ENCODE measurements at regions not wholly inside any gene's neighbourhood (a gene's known extent, or its start where the extent isn't known, plus 50 kb on each side); places are given as distances from the start of the nearest gene placed in this dataset.
"Not testable (repeated sequence)": the region's sequence is repeated elsewhere in the genome, so short reads cannot be mapped to it uniquely, and the experiment has no call there.

- ATAC-seq (no peak), DNase-seq (no peak)
- intact Hi-C loops (cut with DNase I, micrococcal nuclease) = no loop called here
Measured at GRCh38 chr13:59274958-59275727, 888.6 kb downstream of the DIAPH3 start.

GRCh38 chr13:59276436-59276835 is 887.3 kb downstream of the DIAPH3 start:
- intact Hi-C loops (cut with DNase I, micrococcal nuclease) = no loop called here
- ATAC-seq (no peak), DNase-seq (no peak)

- ATAC-seq (no peak), DNase-seq (no peak)
- intact Hi-C loops (cut with DNase I, micrococcal nuclease) = no loop called here
Measured at GRCh38 chr13:59277106-59277505, 886.6 kb downstream of the DIAPH3 start.

- intact Hi-C loops (cut with DNase I, micrococcal nuclease) = no loop called here
- ATAC-seq = no peak
- DNase-seq = no peak
Measured at GRCh38 chr13:59279028-59279427, 884.7 kb downstream of the DIAPH3 start.

- ATAC-seq (no peak), DNase-seq (no peak)
- intact Hi-C loops (cut with DNase I, micrococcal nuclease) = no loop called here
Measured at GRCh38 chr13:59279576-59279975, 884.2 kb downstream of the DIAPH3 start.

GRCh38 chr13:59280297-59280696 is 883.4 kb downstream of the DIAPH3 start:
- intact Hi-C loops (cut with DNase I, micrococcal nuclease) = no loop called here
- DNase-seq (no peak), ATAC-seq (no peak)

GRCh38 chr13:59281453-59281852 is 882.3 kb downstream of the DIAPH3 start:
- DNase-seq (no peak), ATAC-seq (no peak)
- intact Hi-C loops (cut with DNase I, micrococcal nuclease) = no loop called here

- ATAC-seq; DNase-seq; intact Hi-C loops (cut with DNase I, micrococcal nuclease): not testable (repeated sequence)
Measured at GRCh38 chr13:59292240-59292639, 871.5 kb downstream of the DIAPH3 start.

GRCh38 chr13:59299584-59299983 is 864.1 kb downstream of the DIAPH3 start:
- DNase-seq (no peak), ATAC-seq (no peak)

GRCh38 chr13:59300355-59301173 is 863.2 kb downstream of the DIAPH3 start:
- intact Hi-C loops (cut with DNase I, micrococcal nuclease) = no loop called here
- ATAC-seq = no peak
- no peak for DNase-seq

More at GRCh38 chr13:59299584-59299983, 864.1 kb downstream of the DIAPH3 start:
- intact Hi-C loops (cut with DNase I, micrococcal nuclease) = no loop called here

- intact Hi-C loops (cut with DNase I, micrococcal nuclease) = no loop called here
- no peak for ATAC-seq
- DNase-seq = no peak
Measured at GRCh38 chr13:59301174-59301567, 862.6 kb downstream of the DIAPH3 start.

GRCh38 chr13:59303433-59303832 is 860.3 kb downstream of the DIAPH3 start:
- ATAC-seq = no peak
- DNase-seq = no peak

GRCh38 chr13:59304596-59304995 is 859.1 kb downstream of the DIAPH3 start:
- ATAC-seq (no peak), DNase-seq (no peak)
- intact Hi-C loops (cut with DNase I, micrococcal nuclease) = no loop called here

More at GRCh38 chr13:59303433-59303832, 860.3 kb downstream of the DIAPH3 start:
- intact Hi-C loops (cut with DNase I, micrococcal nuclease) = no loop called here

GRCh38 chr13:59305896-59306295 is 857.8 kb downstream of the DIAPH3 start:
- DNase-seq (no peak), ATAC-seq (no peak)

GRCh38 chr13:59312776-59313175 is 851.0 kb downstream of the DIAPH3 start:
- ATAC-seq (no peak), DNase-seq (no peak)

More at GRCh38 chr13:59305896-59306295, 857.8 kb downstream of the DIAPH3 start:
- intact Hi-C loops (cut with DNase I, micrococcal nuclease) = no loop called here

GRCh38 chr13:59318320-59318930 is 845.3 kb downstream of the DIAPH3 start:
- peak; percentile 26 to 72 for DNase-seq
- intact Hi-C loops (cut with DNase I, micrococcal nuclease) = no loop called here
- ATAC-seq = peak; percentile 34

More at GRCh38 chr13:59312776-59313175, 851.0 kb downstream of the DIAPH3 start:
- intact Hi-C loops (cut with DNase I, micrococcal nuclease) = no loop called here

- DNase-seq (no peak), ATAC-seq (no peak)
- intact Hi-C loops (cut with DNase I, micrococcal nuclease) = no loop called here
Measured at GRCh38 chr13:59319276-59319675, 844.5 kb downstream of the DIAPH3 start.

GRCh38 chr13:59320021-59320420 is 843.7 kb downstream of the DIAPH3 start:
- DNase-seq (no peak), ATAC-seq (no peak)
- intact Hi-C loops (cut with DNase I, micrococcal nuclease) = no loop called here

GRCh38 chr13:59324401-59324800 is 839.3 kb downstream of the DIAPH3 start:
- intact Hi-C loops (cut with DNase I, micrococcal nuclease); ATAC-seq; DNase-seq: not testable (repeated sequence)

GRCh38 chr13:59326717-59327116 is 837.0 kb downstream of the DIAPH3 start:
- intact Hi-C loops (cut with DNase I, micrococcal nuclease) = no loop called here
- DNase-seq (no peak), ATAC-seq (no peak)

Measured in left colon (tissue), 2 donors.